ENCODE measurements at regions not wholly inside any gene's neighbourhood (a gene's known extent, or its start where the extent isn't known, plus 50 kb on each side); places are given as distances from the start of the nearest gene placed in this dataset.
"Not testable (repeated sequence)": the region's sequence is repeated elsewhere in the genome, so short reads cannot be mapped to it uniquely, and the experiment has no call there.

GRCh38 chr22:49345896-49346295 is 481.8 kb downstream of the BRD1 start:
- Mint-ChIP-seq H3K36me3 (ENCODE audit: low read depth) (peaks cover 12% of the 10 kb centered on the region), H3K9me3 (peaks cover 88% of the 10 kb centered on the region), H3K4me1 (ENCODE audit: low read depth) (no peaks in the 10 kb centered on the region), H3K4me3 (no peak overlapping the region), H3K27me3 (ENCODE audit: insufficient read depth) (peaks cover 4% of the 10 kb centered on the region; the same call in 1 of the 2 replicates), H3K27ac (no peak overlapping the region)
- no peak for DNase-seq
- TF ChIP-seq CTCF (IDR thresholded peaks at IDR 0.05): no peak

GRCh38 chr22:49344656-49345055 is 483.0 kb downstream of the BRD1 start:
- no peak for TF ChIP-seq CTCF (IDR thresholded peaks at IDR 0.05)
- Mint-ChIP-seq H3K27me3 (ENCODE audit: insufficient read depth) (peaks cover 2% of the 10 kb centered on the region; the same call in 1 of the 2 replicates), H3K36me3 (ENCODE audit: low read depth) (peaks cover 16% of the 10 kb centered on the region), H3K9me3 (peaks cover 89% of the 10 kb centered on the region), H3K27ac (no peak overlapping the region), H3K4me3 (no peak overlapping the region), H3K4me1 (ENCODE audit: low read depth) (no peaks in the 10 kb centered on the region)
- no peak for DNase-seq

GRCh38 chr22:49344161-49344560 is 483.5 kb downstream of the BRD1 start:
- no peak for TF ChIP-seq CTCF (IDR thresholded peaks at IDR 0.05)
- Mint-ChIP-seq H3K4me3 (no peak overlapping the region), H3K36me3 (ENCODE audit: low read depth) (peaks cover 16% of the 10 kb centered on the region), H3K4me1 (ENCODE audit: low read depth) (no peaks in the 10 kb centered on the region), H3K9me3 (peaks cover 89% of the 10 kb centered on the region), H3K27me3 (ENCODE audit: insufficient read depth) (no peaks in the 10 kb centered on the region), H3K27ac (no peak overlapping the region)
- no peak for DNase-seq

- Mint-ChIP-seq H3K4me3 (no peak overlapping the region), H3K36me3 (ENCODE audit: low read depth) (peaks cover 4% of the 10 kb centered on the region), H3K27ac (no peak overlapping the region), H3K4me1 (ENCODE audit: low read depth) (no peaks in the 10 kb centered on the region), H3K27me3 (ENCODE audit: insufficient read depth) (no peaks in the 10 kb centered on the region), H3K9me3 (peaks cover 85% of the 10 kb centered on the region)
- TF ChIP-seq CTCF (IDR thresholded peaks at IDR 0.05): no peak
- DNase-seq: no peak
These were observed 487.3 kb downstream of the BRD1 start for GRCh38 chr22:49340406-49340805.

GRCh38 chr22:49336483-49336882 is 491.2 kb downstream of the BRD1 start:
- not testable (repeated sequence) for H3K4me3 Mint-ChIP-seq; H3K27ac Mint-ChIP-seq; H3K4me1 Mint-ChIP-seq (ENCODE audit: low read depth); H3K27me3 Mint-ChIP-seq (ENCODE audit: insufficient read depth); H3K36me3 Mint-ChIP-seq (ENCODE audit: low read depth); DNase-seq
- peaks cover 81% of the 10 kb centered on the region for H3K9me3 Mint-ChIP-seq

- Mint-ChIP-seq H3K27ac (no peak overlapping the region), H3K27me3 (ENCODE audit: insufficient read depth) (no peaks in the 10 kb centered on the region)
- TF ChIP-seq CTCF (IDR thresholded peaks at IDR 0.05): no peak
These were observed 492.7 kb downstream of the BRD1 start for GRCh38 chr22:49334976-49335375.

More at GRCh38 chr22:49334976-49335375, 492.7 kb downstream of the BRD1 start:
- no peak for DNase-seq
- H3K9me3 Mint-ChIP-seq: peaks cover 79% of the 10 kb centered on the region
- peaks cover 5% of the 10 kb centered on the region; the same call in 1 of the 2 replicates for H3K36me3 Mint-ChIP-seq (ENCODE audit: low read depth)
- no peak overlapping the region for H3K4me3 Mint-ChIP-seq
- no peaks in the 10 kb centered on the region for H3K4me1 Mint-ChIP-seq (ENCODE audit: low read depth)
